K562 (cell line): ENCODE measurements at regions not wholly inside any gene's neighbourhood (a gene's known extent, or its start where the extent isn't known, plus 50 kb on each side); places are given as distances from the start of the nearest gene placed in this dataset.

Source experiments
- ATAC-seq: fragments of 200-7000 bp; cut with Tn5 transposase; 3 replicates; pipeline ENCODE4 v1.9.1; 2020; ENCODE audit warnings: moderate library complexity
- BruUV-seq: library from RNA; stranded (reverse); fragments of 400-500 nt; replicated peaks from 2 replicates; lab custom pipeline; 2021; lab: Mats Ljungman, UMichigan
- CTCF ChIA-PET: fragments of 300-600 bp; formaldehyde crosslinking; extraction: SDS; loops from one replicate; lab custom pipeline; 2021; ENCODE audit warnings: low intra/inter-chr PET ratio; lab: Yijun Ruan, JAX
- POLR2A ChIA-PET: fragments of 300-600, 350-650 bp; sonication (Branson Sonifier 250); formaldehyde crosslinking; extraction: SDS; loops from one replicate; lab custom pipeline; 2021; ENCODE audit warnings: antibody characterized with exemption, inconsistent platforms; lab: Yijun Ruan, JAX
- DNase-seq, 4 experiments: peaks; one replicate each; pipeline versions ENCODE4 v3.0.0 to v3.0.0-alpha.2; 2011 to 2018; ENCODE audit warnings: low spot score in 3 of 4, mixed read lengths in 3 of 4; ENCODE audit errors: extremely low read depth in 1 of 4
- FAIRE-seq: peaks from 2 replicates; lab custom pipeline; 2011; peaks lifted over from hg19 to GRCh38; lab: Jason Lieb, UNC
- H2AFZ ChIP-seq: 2 replicates; pipeline ENCODE4 v1.6.0; 2011; ENCODE audit warnings: low read depth, low read length, control low read depth, inconsistent platforms
- H3K27ac ChIP-seq: fragments of 200-600 bp; 3 replicates; pipeline ENCODE4 v1.8.0; 2011; ENCODE audit warnings: low read depth, mild to moderate bottlenecking, control low read depth, inconsistent platforms, low read length, moderate library complexity, mixed read lengths; ENCODE audit errors: extremely low read depth
- H3K27me3 ChIP-seq, 2 experiments: fragments of 300-600 bp in 1 of 2; 2 replicates in 1 of 2; 3 replicates in 1 of 2; pipeline versions ENCODE4 v1.6.0 to v1.8.0; 2011; ENCODE audit warnings: inconsistent platforms in 2 of 2, low read length in 2 of 2, mild to moderate bottlenecking in 1 of 2, mixed read lengths in 1 of 2, moderate library complexity in 1 of 2; ENCODE audit not compliant: control insufficient read depth in 2 of 2, insufficient read depth in 2 of 2
- H3K36me3 ChIP-seq: fragments of 300-600 bp; 3 replicates; pipeline ENCODE4 v1.8.0; 2011; ENCODE audit warnings: mild to moderate bottlenecking, low read length, inconsistent platforms; ENCODE audit not compliant: control insufficient read depth, insufficient read depth
- H3K4me1 ChIP-seq, 2 experiments: fragments of 200-600 bp in 1 of 2; replicated peaks in 1 of 2; 2 replicates in 1 of 2; 3 replicates in 1 of 2; pipeline versions ENCODE4 v1.5.1 to v1.8.0; 2011; ENCODE audit warnings: inconsistent platforms in 2 of 2, low read length in 2 of 2, mild to moderate bottlenecking in 1 of 2, mixed read lengths in 1 of 2, moderate library complexity in 1 of 2; ENCODE audit not compliant: control insufficient read depth in 2 of 2, insufficient read depth in 2 of 2
- H3K4me2 ChIP-seq: 2 replicates; pipeline ENCODE4 v1.6.1; 2011; ENCODE audit warnings: low read length, control low read depth, inconsistent platforms, mixed read lengths; ENCODE audit not compliant: insufficient read depth
- H3K4me3 ChIP-seq: fragments of 200-600 bp; sonication (generic), shearing (Covaris generic); 2 replicates; pipeline ENCODE4 v1.5.1; 2016; ENCODE audit warnings: control low read depth, inconsistent platforms
- H3K79me2 ChIP-seq: fragments of 200-600 bp; 3 replicates; pipeline ENCODE4 v1.8.0; 2011; ENCODE audit warnings: low read length, inconsistent platforms; ENCODE audit not compliant: control insufficient read depth, insufficient read depth
- H3K9ac ChIP-seq, 2 experiments: 2 replicates each; pipeline versions ENCODE4 v1.6.0 to v1.6.1; 2011; ENCODE audit warnings: low read depth in 2 of 2, low read length in 2 of 2, control low read depth in 1 of 2, inconsistent platforms in 1 of 2, mild to moderate bottlenecking in 1 of 2, mixed read lengths in 1 of 2; ENCODE audit not compliant: insufficient read depth in 1 of 2
- H3K9me1 ChIP-seq: one replicate; pipeline ENCODE4 v1.6.0; 2011; ENCODE audit warnings: inconsistent platforms, mild to moderate bottlenecking, low read length, moderate library complexity; ENCODE audit not compliant: control insufficient read depth, insufficient read depth
- H3K9me3 ChIP-seq: replicated peaks from 2 replicates; pipeline ENCODE4 v1.5.1; 2011; ENCODE audit warnings: low read depth, low read length, inconsistent platforms; ENCODE audit not compliant: control insufficient read depth, insufficient read depth
- H4K20me1 ChIP-seq: replicated peaks from 2 replicates; pipeline ENCODE4 v1.6.1; 2011; ENCODE audit warnings: low read length, inconsistent platforms, mixed read lengths; ENCODE audit not compliant: control insufficient read depth, insufficient read depth
- CBFA2T2 ChIP-seq: fragments of 450-650 bp; conservative IDR thresholded peaks from 2 replicates; pipeline ENCODE4 v1.6.1; 2017; ENCODE audit warnings: mild to moderate bottlenecking
- CHD7 ChIP-seq: fragments of 200-600 bp; sonication (generic); IDR thresholded peaks from one replicate; pipeline ENCODE4 v1.6.1; 2012; ENCODE audit warnings: mild to moderate bottlenecking, low read depth, low read length, inconsistent platforms
- HDAC2 ChIP-seq: fragments of 450-650 bp; IDR thresholded peaks from 2 replicates; pipeline ENCODE4 v1.6.1; 2016; ENCODE audit warnings: mild to moderate bottlenecking
- HINFP ChIP-seq: fragments of 450-650 bp; conservative IDR thresholded peaks from 2 replicates; pipeline ENCODE4 v1.6.1; 2016; ENCODE audit warnings: missing genetic modification characterization, low read depth, mild to moderate bottlenecking, control low read depth, missing compliant biosample characterization
- KDM2B ChIP-seq: fragments of 250-450 bp; sonication (Bioruptor Pico); IDR thresholded peaks from 2 replicates; pipeline ENCODE4 v1.8.0; 2021; ENCODE audit warnings: mild to moderate bottlenecking, moderate library complexity
- NCOA4 ChIP-seq: fragments of 450-650 bp; IDR thresholded peaks from 2 replicates; pipeline ENCODE4 v1.6.1; 2018; ENCODE audit warnings: mild to moderate bottlenecking; ENCODE audit not compliant: partially characterized antibody
- TCF7L2 ChIP-seq: fragments of 150-350 bp; IDR thresholded peaks from 2 replicates; pipeline ENCODE4 v1.6.1; 2016; ENCODE audit warnings: low read depth, mild to moderate bottlenecking, low read length, moderate library complexity
- TRIM28 ChIP-seq: fragments of 450-650 bp; IDR thresholded peaks from 2 replicates; pipeline ENCODE4 v1.6.1; 2017
- ZNF12 ChIP-seq: sonication (generic); formaldehyde crosslinking; IDR thresholded peaks from 2 replicates; pipeline ENCODE4 v1.4.0; 2020; ENCODE audit warnings: mild to moderate bottlenecking, missing genetic modification reagents
- ZNF311 ChIP-seq: fragments of 250-450 bp; sonication (Bioruptor Pico); IDR thresholded peaks from 2 replicates; pipeline ENCODE4 v1.4.0; 2020; ENCODE audit warnings: mild to moderate bottlenecking, moderate library complexity
- ZNF830 ChIP-seq: fragments of 250-450 bp; sonication (Bioruptor Pico); IDR thresholded peaks from 2 replicates; pipeline ENCODE4 v1.5.0; 2021; ENCODE audit warnings: mild to moderate bottlenecking
- in situ Hi-C: fragments of 300-500 bp; cut with MboI; formaldehyde crosslinking; loops from 4 replicates; pipeline ENCODE4 v1.15.0; 2018; ENCODE audit warnings: inconsistent platforms, mixed read lengths
- intact Hi-C: fragments of 100-400 bp; cut with micrococcal nuclease; formaldehyde crosslinking; loops from 2 replicates; pipeline ENCODE4 v1.14.2; 2022

- no TSS peak for BruUV-seq
- H3K79me2 ChIP-seq: no peaks in the 10 kb centered on the region
- H3K9ac ChIP-seq: no peak overlapping the region
- no peaks in the 10 kb centered on the region for H3K36me3 ChIP-seq
- H3K4me3 ChIP-seq: no peak overlapping the region
- in situ Hi-C loops (no loop called here), intact Hi-C loops (no loop called here)
- no peaks in the 10 kb centered on the region for H3K4me1 ChIP-seq
- FAIRE-seq (no peak), DNase-seq (no peak), ATAC-seq (no peak)
- H3K9me3 ChIP-seq: no peaks in the 10 kb centered on the region
- no peak overlapping the region for H2AFZ ChIP-seq
- no peaks in the 10 kb centered on the region for H3K9me1 ChIP-seq
- POLR2A ChIA-PET: no interaction called here
- CTCF ChIA-PET: no interaction called here
- no peaks in the 10 kb centered on the region for H3K27me3 ChIP-seq
- H3K27ac ChIP-seq: no peak overlapping the region
- H3K4me2 ChIP-seq: no peak overlapping the region
- TF ChIP-seq HDAC2 (no peak), KDM2B (CRISPR knock-in tag) (no peak), CBFA2T2 (no peak), CHD7 (no peak), HINFP (no peak), TRIM28 (no peak), NCOA4 (no peak), TCF7L2 (no peak), ZNF830 (CRISPR knock-in tag) (no peak), ZNF12 (CRISPR knock-in tag) (no peak), ZNF311 (CRISPR knock-in tag) (no peak)
- H4K20me1 ChIP-seq: no peaks in the 10 kb centered on the region
These were observed 268.8 kb downstream of the ADAMTS20 start for GRCh38 chr12:43283206-43283605.
